ENCODE measurements at regions not wholly inside any gene's neighbourhood (a gene's known extent, or its start where the extent isn't known, plus 50 kb on each side); places are given as distances from the start of the nearest gene placed in this dataset.

GRCh38 chr13:95440441-95441088 is 112.0 kb upstream of the CLDN10 start (continued):
- TF ChIP-seq ZNF560 (tag by site-specific recombination; IDR thresholded peaks at IDR 0.05; ENCODE audit: borderline replicate concordance) (no peak), ZNF645 (tag by site-specific recombination; IDR thresholded peaks at IDR 0.05) (no peak), ZNF76 (tag by site-specific recombination; IDR thresholded peaks at IDR 0.05; ENCODE audit: borderline replicate concordance, low read depth) (no peak), ZNF530 (tag by site-specific recombination; IDR thresholded peaks at IDR 0.05; ENCODE audit: low read depth) (no peak), ZNF362 (tag by site-specific recombination; IDR thresholded peaks at IDR 0.05) (no peak), ZBTB44 (tag by site-specific recombination; IDR thresholded peaks at IDR 0.05) (no peak), ZNF830 (tag by site-specific recombination; IDR thresholded peaks at IDR 0.05; ENCODE audit: low read depth) (no peak), ZNF610 (tag by site-specific recombination; IDR thresholded peaks at IDR 0.05; ENCODE audit: borderline replicate concordance) (no peak), ZNF521 (tag by site-specific recombination; IDR thresholded peaks at IDR 0.05) (no peak), ZFP37 (tag by site-specific recombination; IDR thresholded peaks at IDR 0.05) (no peak), ZFHX2 (tag by site-specific recombination; conservative IDR thresholded peaks at IDR 0.05) (no peak), ZNF449 (tag by site-specific recombination; IDR thresholded peaks at IDR 0.05) (no peak), ZNF114 (tag by site-specific recombination; IDR thresholded peaks at IDR 0.05) (no peak)

- Histone ChIP-seq H3K36me3 (ENCODE audit: control insufficient read depth in 2 of 2, insufficient read depth in 1 of 2, low read length in 2 of 2) (no peaks in the 10 kb centered on the region), H3K27ac (ENCODE audit: extremely low read depth, low read depth, low read length) (no peak overlapping the region), H3K4me3 (ENCODE audit: low read depth, low read length) (no peak overlapping the region), H3K4me1 (ENCODE audit: control insufficient read depth, insufficient read depth, low read length) (no peaks in the 10 kb centered on the region), H3K9me3 (ENCODE audit: control insufficient read depth, insufficient read depth, low read depth, low read length) (no peaks in the 10 kb centered on the region)
- ChIA-PET CTCF (interaction anchor here (0.5 to 0.6 kb wide), 2 partner anchors 16 to 37 kb away, joined by 3 read pairs; no protein-coding TSS in a partner anchor), POLR2A (no interaction called here)
- TF ChIP-seq ZNF473 (tag by site-specific recombination; IDR thresholded peaks at IDR 0.05) (no peak), ZNF274 (IDR thresholded peaks at IDR 0.05; ENCODE audit: low read length) (no peak), ZNF274 (tag by site-specific recombination; IDR thresholded peaks at IDR 0.05; ENCODE audit: borderline replicate concordance) (no peak), PBX3 (CRISPR knock-in tag; IDR thresholded peaks at IDR 0.05) (no peak), ZFP3 (tag by site-specific recombination; IDR thresholded peaks at IDR 0.05; ENCODE audit: low read depth) (no peak), ZXDB (tag by site-specific recombination; IDR thresholded peaks at IDR 0.05) (no peak), ZBTB20 (tag by site-specific recombination; IDR thresholded peaks at IDR 0.05) (no peak), ZNF354C (tag by site-specific recombination; IDR thresholded peaks at IDR 0.05; ENCODE audit: borderline replicate concordance, low read depth) (no peak), FEZF1 (tag by site-specific recombination; IDR thresholded peaks at IDR 0.05) (no peak), ZNF132 (tag by site-specific recombination; IDR thresholded peaks at IDR 0.05; ENCODE audit: borderline replicate concordance) (no peak), ZNF426 (tag by site-specific recombination; IDR thresholded peaks at IDR 0.05) (no peak), REST (tag by site-specific recombination; IDR thresholded peaks at IDR 0.05) (no peak), ZNF701 (tag by site-specific recombination; IDR thresholded peaks at IDR 0.05) (no peak), ZNF621 (tag by site-specific recombination; IDR thresholded peaks at IDR 0.05) (no peak), ZNF558 (tag by site-specific recombination; IDR thresholded peaks at IDR 0.05) (no peak)
Observed at GRCh38 chr13:95441326-95441725, 111.2 kb upstream of the CLDN10 start.
